HEK293 (cell line): ENCODE measurements at regions not wholly inside any gene's neighbourhood (a gene's known extent, or its start where the extent isn't known, plus 50 kb on each side); places are given as distances from the start of the nearest gene placed in this dataset.

Source experiments
- CTCF ChIA-PET: fragments of 350-600 bp; formaldehyde crosslinking; extraction: SDS; loops from one replicate; lab custom pipeline; 2021; ENCODE audit warnings: antibody characterized with exemption; lab: Yijun Ruan, JAX
- POLR2A ChIA-PET: fragments of 300-600 bp; formaldehyde crosslinking; extraction: SDS; loops from one replicate; lab custom pipeline; 2020; ENCODE audit warnings: antibody characterized with exemption, inconsistent platforms; lab: Yijun Ruan, JAX
- H3K27ac ChIP-seq: fragments of 200-500 bp; sonication (Bioruptor generic); 2 replicates; pipeline ENCODE4 v1.5.1; 2014; ENCODE audit warnings: low read depth, low read length, control low read depth, inconsistent platforms; ENCODE audit errors: extremely low read depth
- H3K36me3 ChIP-seq, 2 experiments: fragments of 200-500 bp in 1 of 2; sonication (Bioruptor generic) in 1 of 2; 1 replicate in 1 of 2; 2 replicates in 1 of 2; pipeline ENCODE4 v1.5.1; 2014 to 2017; ENCODE audit warnings: inconsistent platforms in 2 of 2, low read length in 2 of 2; ENCODE audit not compliant: control insufficient read depth in 2 of 2, insufficient read depth in 1 of 2
- H3K4me1 ChIP-seq: fragments of 200-500 bp; sonication (Bioruptor generic); 2 replicates; pipeline ENCODE4 v1.5.1; 2014; ENCODE audit warnings: mild to moderate bottlenecking, low read length, inconsistent platforms; ENCODE audit not compliant: control insufficient read depth, insufficient read depth
- H3K4me3 ChIP-seq: 2 replicates; pipeline ENCODE4 v1.5.1; 2011; ENCODE audit warnings: low read depth, mild to moderate bottlenecking, control low read depth, low read length, moderate library complexity
- H3K9me3 ChIP-seq: fragments of 200-500 bp; sonication (Bioruptor generic); 2 replicates; pipeline ENCODE4 v1.5.1; 2014; ENCODE audit warnings: low read depth, low read length, inconsistent platforms; ENCODE audit not compliant: control insufficient read depth, insufficient read depth
- ELK4 ChIP-seq: IDR thresholded peaks from 2 replicates; pipeline ENCODE4 v1.6.1; 2011; ENCODE audit warnings: mild to moderate bottlenecking, low read depth, low read length, borderline replicate concordance
- GFI1B ChIP-seq: fragments of 450-650 bp; formaldehyde crosslinking; IDR thresholded peaks from 2 replicates; pipeline ENCODE4 v1.5.1; 2016; ENCODE audit warnings: missing biosample characterization, missing genetic modification characterization
- OVOL3 ChIP-seq: fragments of 450-650 bp; formaldehyde crosslinking; IDR thresholded peaks from 2 replicates; pipeline ENCODE4 v1.5.1; 2016; ENCODE audit warnings: missing biosample characterization, missing genetic modification characterization
- PATZ1 ChIP-seq: fragments of 450-650 bp; formaldehyde crosslinking; IDR thresholded peaks from 2 replicates; pipeline ENCODE4 v1.5.1; 2016; ENCODE audit warnings: missing biosample characterization, missing genetic modification characterization
- ZIC2 ChIP-seq: fragments of 450-650 bp; formaldehyde crosslinking; IDR thresholded peaks from 2 replicates; pipeline ENCODE4 v1.5.1; 2016; ENCODE audit warnings: missing biosample characterization, missing genetic modification characterization
- ZNF146 ChIP-seq: fragments of 450-650 bp; formaldehyde crosslinking; IDR thresholded peaks from 2 replicates; pipeline ENCODE4 v1.5.1; 2016; ENCODE audit warnings: missing biosample characterization, missing genetic modification characterization
- ZNF16 ChIP-seq: fragments of 450-650 bp; formaldehyde crosslinking; IDR thresholded peaks from 2 replicates; pipeline ENCODE4 v1.5.1; 2016; ENCODE audit warnings: low read depth, missing biosample characterization, missing genetic modification characterization
- ZNF184 ChIP-seq: fragments of 450-650 bp; IDR thresholded peaks from 2 replicates; pipeline ENCODE4 v1.5.1; 2018; ENCODE audit warnings: missing biosample characterization, mild to moderate bottlenecking, missing genetic modification characterization
- ZNF2 ChIP-seq: fragments of 450-650 bp; formaldehyde crosslinking; IDR thresholded peaks from 2 replicates; pipeline ENCODE4 v1.5.1; 2016; ENCODE audit warnings: missing biosample characterization, missing genetic modification characterization
- ZNF211 ChIP-seq: fragments of 450-650 bp; formaldehyde crosslinking; IDR thresholded peaks from 2 replicates; pipeline ENCODE4 v1.5.1; 2016; ENCODE audit warnings: low read depth, missing biosample characterization, missing genetic modification characterization
- ZNF280D ChIP-seq: fragments of 450-650 bp; formaldehyde crosslinking; IDR thresholded peaks from 2 replicates; pipeline ENCODE4 v1.5.1; 2016; ENCODE audit warnings: missing biosample characterization, missing genetic modification characterization
- ZNF391 ChIP-seq: fragments of 450-650 bp; formaldehyde crosslinking; IDR thresholded peaks from 2 replicates; pipeline ENCODE4 v1.5.1; 2016; ENCODE audit warnings: low read depth, missing biosample characterization, missing genetic modification characterization, borderline replicate concordance
- ZNF398 ChIP-seq: fragments of 450-650 bp; formaldehyde crosslinking; IDR thresholded peaks from 2 replicates; pipeline ENCODE4 v1.5.1; 2017; ENCODE audit warnings: missing biosample characterization, missing genetic modification characterization
- ZNF449 ChIP-seq: fragments of 450-650 bp; formaldehyde crosslinking; IDR thresholded peaks from 2 replicates; pipeline ENCODE4 v1.5.1; 2017; ENCODE audit warnings: missing biosample characterization, mild to moderate bottlenecking, missing genetic modification characterization, moderate library complexity
- ZNF514 ChIP-seq: fragments of 450-650 bp; formaldehyde crosslinking; IDR thresholded peaks from 2 replicates; pipeline ENCODE4 v1.5.1; 2016; ENCODE audit warnings: missing biosample characterization, missing genetic modification characterization
- ZNF518A ChIP-seq: fragments of 450-650 bp; formaldehyde crosslinking; conservative IDR thresholded peaks from 2 replicates; pipeline ENCODE4 v1.5.1; 2016; ENCODE audit warnings: low read depth, missing biosample characterization, missing genetic modification characterization
- ZNF558 ChIP-seq: fragments of 450-650 bp; formaldehyde crosslinking; IDR thresholded peaks from 2 replicates; pipeline ENCODE4 v1.5.1; 2016; ENCODE audit warnings: missing biosample characterization, missing genetic modification characterization
- ZNF621 ChIP-seq: fragments of 450-650 bp; formaldehyde crosslinking; IDR thresholded peaks from 2 replicates; pipeline ENCODE4 v1.5.1; 2017; ENCODE audit warnings: missing biosample characterization, missing genetic modification characterization
- ZNF791 ChIP-seq: fragments of 450-650 bp; formaldehyde crosslinking; IDR thresholded peaks from 2 replicates; pipeline ENCODE4 v1.5.1; 2016; ENCODE audit warnings: missing biosample characterization, missing genetic modification characterization
- ZNF843 ChIP-seq: fragments of 450-650 bp; formaldehyde crosslinking; IDR thresholded peaks from 2 replicates; pipeline ENCODE4 v1.5.1; 2016; ENCODE audit warnings: missing biosample characterization, missing genetic modification characterization

- TF ChIP-seq ZNF391 = no peak
- TF ChIP-seq ZNF398 = no peak
- TF ChIP-seq ZNF791 (tag by site-specific recombination) = no peak
- TF ChIP-seq ZNF211 = no peak
Observed at GRCh38 chr5:163731256-163731655, 225.8 kb downstream of the MAT2B start (continued).

GRCh38 chr5:163735069-163735468 is 229.7 kb downstream of the MAT2B start:
- ChIA-PET CTCF (no interaction called here), POLR2A (no interaction called here)
- H3K9me3 ChIP-seq = no peaks in the 10 kb centered on the region

More at GRCh38 chr5:163735069-163735468, 229.7 kb downstream of the MAT2B start:
- Histone ChIP-seq H3K36me3 (no peaks in the 10 kb centered on the region), H3K4me3 (no peak overlapping the region), H3K27ac (no peak overlapping the region), H3K4me1 (no peaks in the 10 kb centered on the region)
- no peak for TF ChIP-seq ELK4
- TF ChIP-seq ZNF514 (tag by site-specific recombination) = no peak
- TF ChIP-seq ZNF184 (tag by site-specific recombination) = no peak
- TF ChIP-seq ZNF2 = no peak
- no peak for TF ChIP-seq ZNF449 (tag by site-specific recombination)
- TF ChIP-seq ZNF843 (tag by site-specific recombination) = no peak
- no peak for TF ChIP-seq PATZ1 (tag by site-specific recombination)
- no peak for TF ChIP-seq ZNF146
- no peak for TF ChIP-seq ZNF558 (tag by site-specific recombination)
- TF ChIP-seq ZNF621 (tag by site-specific recombination) = no peak
- TF ChIP-seq ZNF16 (tag by site-specific recombination) = no peak
- no peak for TF ChIP-seq GFI1B (tag by site-specific recombination)
- TF ChIP-seq ZNF280D (tag by site-specific recombination) = no peak
- no peak for TF ChIP-seq ZNF518A
- no peak for TF ChIP-seq OVOL3 (tag by site-specific recombination)
- TF ChIP-seq ZIC2 (tag by site-specific recombination) = no peak
